T-helper 9 cell (primary cell): ENCODE measurements at regions not wholly inside any gene's neighbourhood (a gene's known extent, or its start where the extent isn't known, plus 50 kb on each side); places are given as distances from the start of the nearest gene placed in this dataset.

Experiments
- DNase-seq: peaks from one replicate; pipeline ENCODE4 v3.0.0-alpha.2; 2020

DNA sequence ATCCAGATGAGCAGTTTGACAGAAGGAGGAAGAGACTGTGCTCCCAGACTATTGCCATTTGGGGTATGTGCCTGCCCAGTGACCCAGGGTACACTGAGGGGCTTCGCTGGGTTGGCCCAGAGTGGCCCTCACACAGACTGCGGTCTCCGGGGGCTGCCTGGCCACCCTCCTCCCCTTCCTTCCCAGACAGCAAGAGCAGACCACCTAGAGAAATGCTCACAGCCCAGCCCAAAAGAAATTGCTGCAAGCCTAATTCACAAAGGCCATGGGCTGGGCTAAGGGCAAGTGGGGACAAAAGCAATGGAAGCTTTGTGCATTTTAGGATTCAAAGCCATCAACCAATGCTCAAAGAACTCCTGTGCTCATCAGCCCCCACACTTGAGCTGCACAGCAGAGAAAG lies 277.6 kb downstream of the CDC5L start:
- no peak for DNase-seq

DNA sequence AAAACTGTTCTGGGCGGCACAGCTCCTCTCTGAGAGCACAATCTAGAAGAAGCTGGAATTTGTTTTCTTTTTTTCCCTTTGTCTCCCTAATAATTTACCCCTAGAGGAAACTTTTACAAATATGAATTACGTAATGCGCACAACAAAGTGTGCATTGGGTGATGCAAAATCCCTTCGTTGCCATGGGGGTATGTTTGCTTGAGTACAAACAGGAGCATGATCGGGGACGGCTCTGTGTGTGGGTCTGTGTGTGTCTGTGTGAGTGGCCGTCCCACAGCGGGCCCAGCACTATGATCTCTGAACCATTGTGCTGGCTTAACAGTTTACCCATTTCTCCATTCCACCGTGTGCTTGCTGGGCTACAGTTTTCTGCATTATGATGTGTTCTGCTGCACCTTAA lies 278.2 kb downstream of the CDC5L start:
- no peak for DNase-seq

DNA sequence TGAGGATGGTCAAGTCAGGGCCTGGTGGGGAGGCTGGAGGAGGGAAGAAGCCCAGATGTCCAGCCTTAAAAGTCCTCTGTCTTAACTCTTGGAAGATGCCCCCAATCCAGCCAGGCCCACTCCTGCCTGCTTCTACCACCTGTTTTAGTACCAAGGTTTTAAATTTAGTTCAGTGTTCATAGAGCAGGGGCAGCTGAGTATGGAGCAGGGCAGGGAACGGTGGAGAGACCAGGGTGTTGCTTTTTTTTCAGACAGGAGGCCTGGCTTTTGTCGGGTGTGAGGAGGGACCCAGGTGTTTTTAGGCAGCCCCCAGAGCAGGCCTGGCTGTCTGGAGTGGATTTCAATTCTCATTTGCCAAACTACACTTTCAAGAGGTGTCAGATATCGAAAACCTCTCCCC lies 278.8 kb downstream of the CDC5L start:
- DNase-seq: no peak

DNA sequence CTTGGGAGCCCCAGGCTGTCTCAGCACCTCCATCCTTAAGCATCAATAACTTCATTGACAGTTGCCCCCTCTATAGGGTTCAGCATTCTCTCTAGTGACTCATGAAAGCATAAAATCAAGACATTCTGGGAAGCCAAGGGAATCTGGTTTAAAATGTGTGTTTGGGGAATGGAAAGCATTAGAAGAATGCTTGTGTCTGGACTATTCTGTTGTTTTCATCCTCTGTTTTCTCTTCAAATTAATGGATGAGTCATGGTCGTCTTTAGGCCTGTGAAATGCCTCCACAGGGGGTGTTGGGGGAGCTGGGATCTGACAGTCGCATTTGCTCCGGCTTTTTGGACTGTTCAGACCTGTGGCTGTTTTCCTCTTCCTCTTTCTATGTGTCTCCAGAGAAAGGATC lies 279.7 kb downstream of the CDC5L start:
- DNase-seq: no peak

DNA sequence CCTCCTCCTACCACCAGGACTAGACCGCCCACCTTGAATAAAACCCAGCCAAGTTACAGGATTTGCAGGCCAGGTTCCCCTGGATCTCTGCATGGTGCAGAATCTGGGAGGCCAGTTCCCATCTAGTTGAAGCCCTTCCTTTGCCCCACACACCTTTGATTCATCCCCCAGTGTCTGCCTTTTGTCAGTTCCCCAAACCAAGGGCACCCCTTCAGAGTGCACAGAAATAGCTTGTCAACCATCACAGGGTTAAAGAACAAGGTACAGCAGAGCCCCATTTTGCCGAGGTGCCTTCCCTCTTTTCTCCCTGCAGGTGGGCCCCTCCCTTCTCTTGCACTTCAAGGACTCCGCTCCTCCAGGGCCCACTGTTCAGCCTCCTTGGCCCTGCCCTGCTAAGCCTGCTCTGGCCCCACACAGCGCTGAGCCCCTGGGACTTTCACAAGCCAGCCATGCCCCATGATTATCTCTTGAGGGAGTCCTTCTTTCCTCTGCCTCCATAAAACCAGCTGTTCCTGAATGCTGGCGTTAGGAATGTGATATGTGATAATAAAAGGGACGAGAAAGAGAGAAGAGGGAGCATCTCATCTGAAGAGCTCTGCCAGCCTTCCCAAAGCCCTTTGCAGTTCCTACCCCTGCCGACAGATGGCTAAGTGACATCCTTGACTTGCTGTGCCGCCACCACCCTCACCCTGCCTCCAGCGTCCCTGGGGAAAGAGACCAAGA lies 280.3 kb downstream of the CDC5L start:
- DNase-seq: peak; percentile 14

DNA sequence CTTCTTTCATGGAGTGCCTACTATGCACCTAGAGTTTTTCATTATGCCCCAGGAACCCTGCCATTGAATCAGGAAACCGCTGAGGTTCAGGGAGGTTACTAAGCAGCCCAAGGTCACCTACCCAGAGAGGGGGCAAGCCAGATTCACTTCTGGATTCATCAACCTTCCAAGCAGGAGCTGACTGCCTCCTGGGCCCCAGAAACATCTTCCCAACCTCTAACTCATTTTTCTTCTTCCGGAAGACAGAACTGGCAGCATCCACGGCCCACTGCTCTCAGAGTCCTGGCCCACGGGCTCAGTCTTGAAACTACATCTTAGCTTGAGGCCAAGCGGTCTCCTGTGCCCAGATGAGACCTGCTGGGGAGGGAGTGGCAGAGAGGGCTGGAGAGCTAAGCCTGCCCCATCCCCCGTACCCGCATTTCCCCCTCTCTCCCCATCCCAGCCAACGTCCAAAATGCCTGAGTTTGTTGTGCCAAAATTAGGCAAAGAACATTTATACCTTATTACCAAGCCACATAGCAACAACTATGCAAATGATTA lies 281.0 kb downstream of the CDC5L start:
- no peak for DNase-seq

DNA sequence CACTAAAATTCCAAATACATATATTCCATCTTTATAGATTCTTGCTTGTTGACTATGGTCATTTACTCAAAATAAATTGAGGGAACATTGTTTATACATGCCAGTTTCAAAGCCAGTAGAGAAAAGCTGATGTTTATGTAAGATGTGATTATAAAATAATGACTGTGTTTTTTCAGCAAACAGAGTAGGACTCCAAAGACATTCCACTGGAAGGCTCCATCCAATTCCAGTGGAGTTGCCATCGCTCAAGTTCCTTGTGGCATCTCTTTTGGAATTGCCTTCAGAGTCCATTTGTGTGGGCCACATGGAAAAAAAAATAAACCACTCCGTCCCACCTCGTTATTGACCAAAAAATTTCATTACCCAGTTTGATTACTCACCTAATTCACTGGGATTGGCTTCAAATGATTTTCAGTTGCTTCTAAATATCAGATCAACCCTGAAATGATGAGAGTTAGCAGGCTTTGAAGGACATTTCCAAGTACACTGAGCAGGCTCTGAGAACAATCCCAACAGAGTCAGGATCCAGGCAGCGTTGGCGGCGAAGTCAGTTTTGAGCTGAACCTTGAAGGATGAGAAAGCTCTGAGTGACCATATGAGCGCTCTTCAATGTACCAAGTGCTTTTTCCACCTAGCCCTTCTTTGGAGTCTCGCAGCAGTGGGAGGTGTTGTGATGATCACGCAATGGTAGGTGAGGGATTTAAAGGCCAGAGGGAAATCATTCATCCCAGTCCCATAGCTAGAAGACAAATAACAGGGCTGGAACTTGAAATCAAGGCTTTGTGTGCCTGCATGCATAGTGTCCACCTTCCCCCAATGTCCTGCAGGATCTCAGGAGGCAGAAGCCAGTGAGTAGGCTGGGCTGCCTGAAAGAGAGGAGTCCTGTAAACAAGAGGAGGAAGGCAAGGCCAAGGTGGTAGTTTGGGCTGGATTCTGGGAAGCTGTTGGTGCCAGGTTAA lies 281.7 kb downstream of the CDC5L start:
- no peak for DNase-seq

DNA sequence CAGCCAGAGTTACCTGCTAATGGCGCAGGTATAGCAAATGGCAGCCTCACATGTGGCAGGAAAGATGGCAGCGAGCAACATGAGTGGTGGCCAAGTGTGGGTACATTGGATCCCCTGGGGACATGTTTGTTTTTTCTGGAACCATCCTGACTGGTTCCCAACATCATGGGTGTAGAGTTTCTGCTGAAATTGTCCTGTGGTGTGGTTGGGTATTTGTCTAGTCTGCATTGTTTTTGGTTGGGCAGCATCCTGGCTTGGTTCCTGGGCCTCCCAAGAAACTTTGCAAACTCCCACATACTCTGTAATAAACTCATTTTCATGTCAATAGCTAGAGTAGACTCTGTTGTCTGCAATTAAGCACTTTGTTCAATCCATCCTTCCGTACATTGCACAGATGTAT lies 282.6 kb downstream of the CDC5L start:
- DNase-seq: no peak

DNA sequence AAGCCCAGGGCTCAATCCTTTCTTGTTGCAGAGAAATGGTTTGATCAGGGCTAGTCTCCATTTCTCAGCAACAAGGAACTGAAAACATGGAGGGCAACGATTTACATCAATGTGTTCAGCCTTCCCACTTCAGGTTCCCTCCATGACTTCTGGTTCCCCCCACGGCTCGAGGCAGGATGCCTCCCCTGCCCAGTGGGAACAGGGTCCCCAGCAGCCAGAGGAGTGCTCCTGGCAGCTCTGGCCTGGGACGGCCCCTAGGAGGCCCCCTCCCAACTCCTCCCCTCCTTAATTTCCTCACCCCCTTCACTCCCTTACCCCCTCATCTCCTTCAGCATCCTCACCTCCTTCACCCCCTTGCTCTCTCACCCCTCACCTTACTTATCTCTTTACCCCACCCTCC lies 283.8 kb downstream of the CDC5L start:
- no peak for DNase-seq

DNA sequence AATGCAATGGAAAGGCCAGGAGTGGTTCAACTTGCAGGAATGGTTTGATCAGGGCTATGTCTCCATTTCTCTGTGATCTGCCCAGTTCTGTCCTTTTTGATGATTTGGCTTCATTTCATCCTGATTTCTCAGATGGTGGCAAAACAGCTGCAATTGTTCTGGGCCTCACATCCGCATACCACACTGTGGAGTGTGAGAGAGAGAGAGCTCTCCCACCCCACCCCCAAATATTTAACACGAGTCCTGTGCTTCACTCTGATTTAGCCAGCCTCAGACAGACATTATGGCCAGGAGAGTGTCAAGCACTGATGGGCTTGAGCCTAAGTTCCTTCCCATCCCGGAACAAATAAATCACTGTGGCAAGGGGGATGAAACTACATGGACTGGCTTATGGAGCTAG lies 284.6 kb downstream of the CDC5L start:
- no peak for DNase-seq

DNA sequence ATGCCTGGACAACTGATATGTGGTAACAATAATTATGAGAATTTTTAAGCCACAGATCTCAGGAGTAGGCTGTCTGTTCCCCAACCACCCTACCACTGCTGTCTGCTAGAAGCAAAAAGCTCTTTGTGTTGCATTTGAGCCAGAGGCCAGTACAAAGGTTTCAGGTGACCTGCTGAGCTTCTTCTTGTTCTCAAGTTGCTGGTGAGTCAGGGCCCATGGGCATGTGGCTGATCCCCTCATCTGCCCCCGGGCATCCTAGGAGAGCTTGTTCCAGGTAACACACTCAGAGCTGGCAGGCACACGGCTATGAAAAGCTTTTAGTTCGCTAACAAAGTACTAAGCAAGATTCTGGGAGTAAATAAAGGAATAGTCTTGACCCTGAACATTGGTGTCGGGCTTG lies 285.3 kb downstream of the CDC5L start:
- no peak for DNase-seq

DNA sequence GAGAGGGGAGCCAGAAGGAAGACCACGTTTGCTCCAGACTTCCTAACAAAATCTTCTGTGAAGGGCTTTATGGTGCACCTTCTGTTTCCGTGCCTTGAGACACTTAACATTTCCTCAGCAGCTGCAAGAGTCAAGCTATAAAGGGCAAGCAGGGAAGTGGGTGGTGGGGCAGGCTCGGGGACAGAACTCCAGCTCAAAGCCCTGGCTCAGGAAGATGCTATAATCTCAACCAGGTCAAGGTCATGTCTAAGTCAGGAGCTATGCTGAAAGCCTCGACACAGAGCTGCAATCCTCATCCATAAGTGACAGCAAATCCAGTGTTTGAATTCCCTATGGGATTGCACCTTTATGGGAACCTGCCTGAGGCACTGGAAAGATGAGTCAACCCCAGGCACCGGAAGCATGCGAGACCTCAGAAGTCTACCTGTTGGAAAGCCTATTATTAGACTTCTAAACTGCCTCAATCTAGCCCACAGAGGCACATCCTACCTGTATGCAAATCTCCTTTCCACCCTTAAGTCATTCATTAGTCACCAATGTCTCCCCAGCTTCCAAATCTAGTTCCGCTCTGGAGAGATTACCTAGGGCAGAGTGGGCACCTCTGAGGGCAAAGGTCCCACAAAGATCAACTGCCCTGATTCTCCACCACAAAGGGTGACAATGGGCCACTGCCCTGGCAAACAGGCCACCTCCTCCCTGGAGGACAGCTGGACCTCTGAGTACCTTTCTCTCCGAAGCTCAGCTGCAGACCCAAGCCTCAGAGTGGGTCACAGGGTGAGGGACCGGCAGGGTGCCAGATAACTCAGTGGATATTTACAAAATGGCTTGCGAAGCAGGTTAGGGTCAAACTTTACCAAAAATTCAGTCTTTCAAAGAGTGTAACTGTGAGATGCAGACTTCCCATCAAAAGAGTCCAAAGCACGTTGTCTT lies 287.0 kb downstream of the CDC5L start:
- DNase-seq: no peak

DNA sequence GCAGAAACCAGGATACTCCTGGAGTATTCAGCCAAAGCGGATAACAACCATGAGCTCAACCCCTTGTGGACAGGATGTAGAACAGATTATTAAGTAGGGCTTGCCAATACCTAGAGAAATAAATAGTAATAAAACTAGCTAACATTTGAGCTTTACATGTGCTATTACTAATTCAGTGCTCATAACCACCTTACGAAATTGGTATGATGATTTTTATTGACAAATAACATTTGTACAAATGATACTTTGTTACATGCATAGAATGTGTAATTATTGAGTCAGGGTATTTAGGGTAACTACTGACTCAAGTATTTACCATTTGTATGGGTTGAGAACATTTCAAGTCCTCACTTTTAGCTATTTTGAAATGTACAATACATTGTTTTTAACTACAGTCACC lies 287.9 kb downstream of the CDC5L start:
- no peak for DNase-seq

DNA sequence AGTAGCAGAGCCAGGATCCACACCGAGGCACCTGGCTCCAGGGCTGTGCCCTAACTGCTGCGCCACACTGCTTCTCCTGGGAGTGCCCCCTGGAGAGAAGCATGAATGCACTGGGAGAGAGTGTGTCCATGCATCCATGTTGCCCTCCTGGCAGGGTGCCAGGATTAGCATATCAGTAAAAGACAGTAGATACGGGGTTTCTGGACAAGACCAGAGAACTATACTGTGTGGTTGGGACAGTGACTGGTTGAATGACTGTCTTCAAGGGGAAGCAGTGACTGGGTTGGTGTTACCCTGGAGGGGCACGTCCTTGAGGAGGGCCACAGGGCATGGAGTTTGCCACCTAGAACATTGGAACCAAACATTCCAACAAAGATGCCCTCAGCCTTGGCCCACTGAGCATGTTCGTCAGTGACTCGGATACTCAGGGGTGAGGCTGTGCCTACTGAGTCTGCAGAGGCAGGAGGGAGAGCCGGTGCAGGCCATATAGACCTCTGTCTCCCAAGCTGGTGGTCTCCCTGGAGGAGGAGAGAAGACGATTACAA lies 288.8 kb downstream of the CDC5L start:
- no peak for DNase-seq

DNA sequence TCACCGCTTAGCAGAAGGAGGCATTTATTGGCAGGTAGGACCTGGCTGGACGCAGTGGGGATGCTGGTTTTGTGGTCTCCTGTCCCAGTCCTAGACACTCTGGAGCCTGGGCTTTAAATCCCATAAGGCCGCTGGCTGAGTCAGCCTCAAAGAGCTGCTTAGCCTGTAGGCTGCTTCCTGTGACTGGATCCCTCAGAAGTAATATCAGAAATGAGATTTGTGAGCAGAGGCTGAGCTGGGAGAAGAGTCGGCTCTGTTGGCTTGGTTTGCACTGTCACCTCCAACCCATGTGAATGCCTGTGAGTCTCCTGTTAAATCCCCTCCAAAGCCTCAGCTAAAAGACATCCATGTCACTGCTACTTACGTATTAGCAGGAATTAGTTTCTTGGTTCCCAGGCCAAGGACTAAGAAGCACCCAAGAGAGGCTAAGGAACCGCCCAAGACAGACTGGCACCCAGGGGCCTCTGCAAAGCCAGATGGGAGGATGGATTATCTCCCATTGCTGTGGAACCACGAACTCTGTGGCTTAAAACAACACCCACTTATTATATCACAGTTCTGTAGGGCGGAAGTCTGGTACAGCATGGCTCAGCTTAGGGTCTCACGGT lies 289.4 kb downstream of the CDC5L start:
- DNase-seq: no peak

DNA sequence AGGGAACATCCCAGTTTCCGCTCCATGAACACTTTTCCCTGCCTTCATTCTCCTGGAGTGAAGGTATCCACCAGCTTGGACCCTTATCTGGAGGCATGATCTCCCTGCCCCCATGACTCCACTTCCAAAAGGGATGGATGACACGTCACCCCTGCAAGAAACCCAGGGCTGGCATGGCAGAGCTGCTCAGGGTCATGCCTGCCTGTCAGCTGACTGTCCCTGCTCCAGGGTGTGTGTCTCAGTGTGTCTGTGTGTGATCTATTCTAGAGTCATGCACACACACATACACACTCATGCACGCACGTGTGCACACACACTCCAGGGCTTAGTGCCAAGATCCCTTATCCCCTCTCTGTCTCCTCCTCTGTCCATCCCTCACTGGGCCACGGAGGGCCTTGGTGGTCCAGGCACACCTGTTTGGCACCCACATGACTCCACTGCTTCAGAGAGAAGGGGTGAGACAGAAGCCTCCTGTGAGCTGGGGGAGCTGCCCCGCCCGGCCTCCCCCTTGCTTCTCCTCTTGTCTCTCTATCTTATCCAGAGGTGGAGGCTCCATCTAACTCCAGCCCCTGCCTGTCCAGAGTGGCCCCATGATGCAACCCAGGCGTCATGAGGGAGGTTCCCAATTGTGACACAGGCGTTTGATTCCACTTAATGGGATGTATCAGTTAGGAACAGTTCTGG lies 290.9 kb downstream of the CDC5L start:
- no peak for DNase-seq

DNA sequence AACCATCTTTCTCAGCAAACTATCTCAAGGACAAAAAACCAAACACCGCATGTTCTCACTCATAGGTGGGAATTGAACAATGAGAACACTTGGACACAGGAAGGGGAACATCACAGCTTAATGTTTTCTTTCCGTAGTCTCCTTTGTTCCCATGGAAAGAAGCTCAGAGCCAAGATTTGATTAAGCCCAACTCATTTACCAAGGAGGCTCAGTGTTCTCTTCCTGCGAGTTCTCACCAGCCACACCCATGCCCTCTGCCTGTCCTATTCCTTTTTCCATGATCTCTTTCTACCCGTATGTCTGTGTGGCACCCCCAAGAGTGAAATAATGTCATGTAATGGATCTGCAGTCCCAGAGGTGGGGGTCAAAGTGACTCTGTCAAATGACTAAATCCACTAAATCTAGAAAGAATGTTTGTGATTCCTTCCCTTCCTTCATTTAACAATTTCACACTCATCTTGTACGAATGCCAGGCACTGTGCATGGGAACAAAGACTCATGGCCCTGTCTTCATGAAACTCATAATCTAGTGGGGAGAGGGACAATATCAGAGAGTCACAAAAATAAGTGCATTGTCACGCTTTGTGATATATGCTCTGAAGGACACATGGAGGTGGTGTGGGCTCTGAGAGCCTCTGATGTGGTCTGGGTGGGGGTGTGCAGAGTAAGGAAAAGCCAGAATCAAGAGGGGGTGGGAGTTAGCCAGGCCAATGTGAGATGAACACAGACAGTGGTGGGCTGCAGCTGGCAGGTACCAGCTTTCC lies 292.1 kb downstream of the CDC5L start:
- DNase-seq: no peak

DNA sequence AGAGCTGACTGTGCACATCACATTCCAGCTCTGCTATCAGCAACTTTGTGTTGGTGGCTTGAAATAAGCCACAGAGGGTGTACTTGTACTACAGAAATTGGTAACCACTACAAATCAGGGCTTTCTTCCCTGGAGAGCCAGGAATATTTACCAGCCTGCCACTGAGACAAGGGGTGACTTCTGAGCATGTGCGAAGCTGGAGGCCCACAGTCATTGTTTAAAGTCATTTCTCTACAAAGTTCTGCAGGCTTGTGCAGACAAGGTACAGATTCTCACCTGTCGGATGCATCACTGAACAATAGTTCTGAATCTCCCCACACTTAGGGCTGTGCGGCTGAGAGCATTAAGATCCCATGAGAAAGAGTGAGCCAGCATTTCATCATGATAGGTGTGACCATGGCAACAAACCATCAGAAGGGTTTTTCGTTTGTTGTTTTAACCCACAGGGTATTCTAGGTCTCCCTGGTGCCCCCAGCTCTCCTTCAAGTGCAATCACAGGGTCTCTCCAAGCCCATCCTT lies 292.8 kb downstream of the CDC5L start:
- DNase-seq: no peak

DNA sequence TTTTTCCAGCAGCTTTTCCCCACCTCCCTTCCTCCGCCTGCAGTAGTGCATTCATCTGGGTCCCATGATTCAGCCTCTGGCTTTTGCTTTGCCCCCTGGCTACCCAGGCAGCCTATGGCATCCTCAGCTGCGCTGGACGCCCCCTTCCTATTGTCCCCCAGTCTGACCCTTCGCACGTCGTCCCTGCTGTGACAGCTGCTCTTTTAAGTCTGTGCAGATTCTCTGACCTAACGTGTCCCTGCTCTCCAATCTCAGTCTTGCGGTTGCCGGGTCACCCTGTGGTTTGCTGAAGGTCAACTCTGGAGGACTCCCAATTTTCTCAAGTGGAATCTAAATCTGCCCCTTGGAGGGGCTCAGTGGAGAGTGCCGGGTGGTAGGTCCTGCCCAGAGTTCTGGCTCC lies 294.3 kb downstream of the CDC5L start:
- DNase-seq: no peak

DNA sequence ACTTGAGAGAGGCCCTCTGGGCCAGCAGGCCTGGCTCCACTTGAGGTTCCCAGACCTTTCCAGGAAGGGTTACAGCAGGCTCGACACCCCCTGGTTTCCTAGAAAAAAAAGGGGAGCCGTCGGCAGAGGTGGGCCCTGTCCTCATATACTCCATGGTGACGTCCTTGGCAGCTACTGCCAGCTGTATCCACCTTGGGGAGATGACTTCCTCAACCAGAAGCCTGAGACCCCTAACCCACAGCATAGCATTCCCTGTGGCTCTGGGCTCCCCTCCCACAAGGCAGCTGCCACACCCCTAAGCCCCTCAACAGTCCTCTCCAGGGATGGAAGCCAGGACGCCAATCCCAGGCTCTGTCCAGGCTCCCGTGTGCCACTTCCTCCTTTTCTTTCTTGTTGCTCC lies 294.8 kb downstream of the CDC5L start:
- no peak for DNase-seq
